ENCODE measurements at regions not wholly inside any gene's neighbourhood (a gene's known extent, or its start where the extent isn't known, plus 50 kb on each side); places are given as distances from the start of the nearest gene placed in this dataset.

GRCh38 chr7:4416396-4417056, 265.6 kb upstream of the FOXK1 start:
- TF ChIP-seq RARB (CRISPR knock-in tag; IDR thresholded peaks at IDR 0.05) = no peak
- TF ChIP-seq GLIS3 (CRISPR knock-in tag; IDR thresholded peaks at IDR 0.05) = no peak
- no peak for TF ChIP-seq ZNF8 (CRISPR knock-in tag; IDR thresholded peaks at IDR 0.05)
- TF ChIP-seq CSRNP3 (CRISPR knock-in tag; IDR thresholded peaks at IDR 0.05) = no peak
- TF ChIP-seq OSR1 (CRISPR knock-in tag; IDR thresholded peaks at IDR 0.05) = no peak
- TF ChIP-seq POU6F1 (CRISPR knock-in tag; IDR thresholded peaks at IDR 0.05; ENCODE audit: borderline replicate concordance, low read depth) = no peak
- no peak for TF ChIP-seq ZC3H10 (CRISPR knock-in tag; IDR thresholded peaks at IDR 0.05)
- no peak for TF ChIP-seq PATZ1 (CRISPR knock-in tag; IDR thresholded peaks at IDR 0.05; ENCODE audit: borderline replicate concordance)
- no peak for TF ChIP-seq TOX (CRISPR knock-in tag; IDR thresholded peaks at IDR 0.05; ENCODE audit: borderline replicate concordance)
- TF ChIP-seq ZNF565 (CRISPR knock-in tag; conservative IDR thresholded peaks at IDR 0.05; ENCODE audit: low read depth) = no peak
- TF ChIP-seq TCF4 (CRISPR knock-in tag; IDR thresholded peaks at IDR 0.05; ENCODE audit: borderline replicate concordance) = no peak
- no peak for TF ChIP-seq PPARA (CRISPR knock-in tag; IDR thresholded peaks at IDR 0.05; ENCODE audit: borderline replicate concordance)
- no peak for TF ChIP-seq ISL1 (CRISPR knock-in tag; IDR thresholded peaks at IDR 0.05)
- TF ChIP-seq ARNTL (CRISPR knock-in tag; IDR thresholded peaks at IDR 0.05; ENCODE audit: borderline replicate concordance, low read depth) = no peak
- no peak for TF ChIP-seq CSDC2 (CRISPR knock-in tag; IDR thresholded peaks at IDR 0.05)
- TF ChIP-seq ESRRG (CRISPR knock-in tag; IDR thresholded peaks at IDR 0.05) = no peak
- no peak for TF ChIP-seq ZFP30 (CRISPR knock-in tag; IDR thresholded peaks at IDR 0.05)
- no peak for TF ChIP-seq SNAI2 (CRISPR knock-in tag; IDR thresholded peaks at IDR 0.05)
- ATAC-seq = no peak

GRCh38 chr7:4428526-4428925, 253.6 kb upstream of the FOXK1 start:
- TF ChIP-seq BACH2 (CRISPR knock-in tag; IDR thresholded peaks at IDR 0.05; ENCODE audit: borderline replicate concordance) = no peak
- no peak for TF ChIP-seq ARNTL (CRISPR knock-in tag; IDR thresholded peaks at IDR 0.05; ENCODE audit: borderline replicate concordance, low read depth)
- no peak for TF ChIP-seq TCF4 (CRISPR knock-in tag; IDR thresholded peaks at IDR 0.05; ENCODE audit: borderline replicate concordance)
- no peak for TF ChIP-seq CREB5 (CRISPR knock-in tag; IDR thresholded peaks at IDR 0.05; ENCODE audit: low read depth)
- TF ChIP-seq ZC3H10 (CRISPR knock-in tag; IDR thresholded peaks at IDR 0.05) = no peak
- TF ChIP-seq ISL1 (CRISPR knock-in tag; IDR thresholded peaks at IDR 0.05) = no peak
- TF ChIP-seq PPARA (CRISPR knock-in tag; IDR thresholded peaks at IDR 0.05; ENCODE audit: borderline replicate concordance) = no peak
- no peak for TF ChIP-seq GLIS3 (CRISPR knock-in tag; IDR thresholded peaks at IDR 0.05)
- no peak for TF ChIP-seq TOX (CRISPR knock-in tag; IDR thresholded peaks at IDR 0.05; ENCODE audit: borderline replicate concordance)
- TF ChIP-seq ZNF565 (CRISPR knock-in tag; conservative IDR thresholded peaks at IDR 0.05; ENCODE audit: low read depth) = no peak
- no peak for TF ChIP-seq RARB (CRISPR knock-in tag; IDR thresholded peaks at IDR 0.05)
- TF ChIP-seq ZNF8 (CRISPR knock-in tag; IDR thresholded peaks at IDR 0.05) = no peak
- ATAC-seq = no peak

GRCh38 chr7:4430227-4430626, 251.9 kb upstream of the FOXK1 start:
- ATAC-seq = no peak

More at GRCh38 chr7:4430227-4430626, 251.9 kb upstream of the FOXK1 start:
- TF ChIP-seq TOX (CRISPR knock-in tag; IDR thresholded peaks at IDR 0.05; ENCODE audit: borderline replicate concordance) = no peak
- no peak for TF ChIP-seq CSDC2 (CRISPR knock-in tag; IDR thresholded peaks at IDR 0.05)
- no peak for TF ChIP-seq ZFP30 (CRISPR knock-in tag; IDR thresholded peaks at IDR 0.05)
- TF ChIP-seq SNAI2 (CRISPR knock-in tag; IDR thresholded peaks at IDR 0.05) = no peak
- TF ChIP-seq BACH2 (CRISPR knock-in tag; IDR thresholded peaks at IDR 0.05; ENCODE audit: borderline replicate concordance) = no peak
- TF ChIP-seq ISL1 (CRISPR knock-in tag; IDR thresholded peaks at IDR 0.05) = no peak
- TF ChIP-seq TCF4 (CRISPR knock-in tag; IDR thresholded peaks at IDR 0.05; ENCODE audit: borderline replicate concordance) = no peak
- no peak for TF ChIP-seq ZNF8 (CRISPR knock-in tag; IDR thresholded peaks at IDR 0.05)
- TF ChIP-seq ZNF70 (CRISPR knock-in tag; IDR thresholded peaks at IDR 0.05) = no peak
- TF ChIP-seq CREB5 (CRISPR knock-in tag; IDR thresholded peaks at IDR 0.05; ENCODE audit: low read depth) = no peak
